Bronchial epithelial cell (primary cell): ENCODE measurements at regions not wholly inside any gene's neighbourhood (a gene's known extent, or its start where the extent isn't known, plus 50 kb on each side); places are given as distances from the start of the nearest gene placed in this dataset.

ENCODE experiments used
- DNase-seq: peaks from one replicate; pipeline ENCODE4 v3.0.0-alpha.2; 2010; ENCODE audit warnings: low read depth
- FAIRE-seq: peaks from 2 replicates; lab custom pipeline; 2011; peaks lifted over from hg19 to GRCh38; lab: Jason Lieb, UNC
- H3K27me3 ChIP-seq: 2 replicates; pipeline ENCODE4 v1.5.1; 2011; ENCODE audit warnings: low read length; ENCODE audit not compliant: control insufficient read depth, insufficient read depth
- H3K36me3 ChIP-seq: 2 replicates; pipeline ENCODE4 v1.5.1; 2011; ENCODE audit warnings: low read length; ENCODE audit not compliant: control insufficient read depth, insufficient read depth
- H3K4me3 ChIP-seq: 2 replicates; pipeline ENCODE4 v1.5.1; 2011; ENCODE audit warnings: mild to moderate bottlenecking, low read depth, low read length, control low read depth
- CTCF ChIP-seq: IDR thresholded peaks from 2 replicates; pipeline ENCODE4 v1.5.1; 2011; ENCODE audit warnings: mild to moderate bottlenecking, moderate library complexity, low read length, control low read depth, inconsistent platforms; ENCODE audit not compliant: insufficient read depth, severe bottlenecking

- FAIRE-seq: no peak
- TF ChIP-seq CTCF: no peak
- no peaks in the 10 kb centered on the region for H3K27me3 ChIP-seq
- H3K4me3 ChIP-seq: no peak overlapping the region
- no peaks in the 10 kb centered on the region for H3K36me3 ChIP-seq
- no peak for DNase-seq
These were observed 150.4 kb upstream of the HS3ST2 start for GRCh38 chr16:22663389-22664064.

DNA sequence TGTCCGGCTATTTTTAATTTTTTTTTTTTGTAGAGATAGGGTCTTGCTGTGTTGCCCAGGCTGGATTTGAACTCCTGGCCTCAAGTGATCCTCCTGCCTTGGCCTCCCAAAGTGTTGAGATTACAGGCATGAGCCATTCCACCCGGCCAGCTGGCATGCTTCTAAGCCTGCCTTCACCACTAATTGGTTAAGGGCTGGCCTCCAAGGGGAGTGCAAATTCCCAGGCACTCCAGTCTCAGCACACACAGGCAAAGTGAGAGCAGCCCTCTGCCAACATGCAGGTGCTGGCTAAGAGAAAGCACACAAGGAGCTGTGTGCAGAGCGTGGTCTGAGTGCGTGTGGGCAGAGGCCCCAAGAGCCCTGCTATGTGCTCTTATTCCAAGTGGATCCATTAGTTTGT is 149.8 kb upstream of the HS3ST2 start:
- Histone ChIP-seq H3K4me3 (no peak overlapping the region), H3K27me3 (no peaks in the 10 kb centered on the region), H3K36me3 (no peaks in the 10 kb centered on the region)
- TF ChIP-seq CTCF: no peak
- DNase-seq (no peak), FAIRE-seq (no peak)

- H3K36me3 ChIP-seq: no peaks in the 10 kb centered on the region
- FAIRE-seq: no peak
- no peak for DNase-seq
- no peak overlapping the region for H3K4me3 ChIP-seq
- no peak for TF ChIP-seq CTCF
- no peaks in the 10 kb centered on the region for H3K27me3 ChIP-seq
These were observed 149.4 kb upstream of the HS3ST2 start for GRCh38 chr16:22664561-22664997.

DNA sequence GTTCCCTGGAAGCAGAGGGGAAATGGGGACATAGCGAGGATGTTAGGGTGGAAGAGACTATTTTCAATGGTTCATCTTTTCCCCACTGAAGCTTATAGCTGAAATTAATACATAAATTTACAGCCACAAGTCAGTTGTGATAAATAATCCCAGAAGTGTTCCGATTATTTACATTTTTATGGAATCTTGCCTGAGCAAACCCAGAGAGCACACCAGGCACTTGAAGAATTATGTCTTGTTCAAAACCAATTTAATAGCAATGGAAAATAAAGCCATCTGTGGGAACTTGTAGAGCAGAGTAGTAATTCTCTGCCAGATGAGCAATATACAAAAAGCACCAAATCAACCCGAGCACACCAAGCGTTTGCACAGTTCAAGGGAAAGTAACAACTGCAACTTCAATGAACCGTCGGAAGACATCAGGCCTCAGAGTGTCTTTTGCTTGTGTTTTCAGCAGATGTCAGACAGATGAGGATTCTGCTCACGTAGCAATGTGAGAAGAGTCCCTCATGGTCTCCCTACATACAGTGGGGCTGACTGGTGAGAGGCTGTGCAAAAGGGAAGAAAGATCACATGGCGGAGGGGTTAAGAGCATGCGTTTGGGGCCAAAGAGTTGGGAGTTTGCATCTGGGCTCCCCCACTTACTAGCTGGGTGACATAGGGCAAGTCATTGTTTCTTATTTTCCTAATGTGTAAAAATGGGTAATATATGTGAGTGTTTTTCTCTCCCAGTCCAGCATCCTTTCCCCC is 148.7 kb upstream of the HS3ST2 start:
- Histone ChIP-seq H3K4me3 (no peak overlapping the region), H3K36me3 (no peaks in the 10 kb centered on the region), H3K27me3 (no peaks in the 10 kb centered on the region)
- DNase-seq (no peak), FAIRE-seq (no peak)
- TF ChIP-seq CTCF: no peak

GRCh38 chr16:22665803-22666202 is 148.2 kb upstream of the HS3ST2 start:
- H3K36me3 ChIP-seq: no peaks in the 10 kb centered on the region
- no peak for DNase-seq
- no peaks in the 10 kb centered on the region for H3K27me3 ChIP-seq
- no peak for TF ChIP-seq CTCF
- H3K4me3 ChIP-seq: no peak overlapping the region
- FAIRE-seq: no peak
